ENCODE measurements at regions not wholly inside any gene's neighbourhood (a gene's known extent, or its start where the extent isn't known, plus 50 kb on each side); places are given as distances from the start of the nearest gene placed in this dataset.

GRCh38 chr5:8366266-8366665 lies 497.3 kb downstream of the MTRR start (continued):
- TF ChIP-seq ZBTB33 (IDR thresholded peaks at IDR 0.05; ENCODE audit: extremely low read depth, insufficient replicate concordance, low read length) (no peak), TCF7L2 (IDR thresholded peaks at IDR 0.05; ENCODE audit: borderline replicate concordance, extremely low read depth, insufficient read depth, insufficient read length) (no peak), CEBPB (IDR thresholded peaks at IDR 0.05; ENCODE audit: low read depth) (no peak), POLR2AphosphoS5 (IDR thresholded peaks at IDR 0.05; ENCODE audit: low read depth, low read length) (no peak)
- TF ChIP-seq, protein P1, sequence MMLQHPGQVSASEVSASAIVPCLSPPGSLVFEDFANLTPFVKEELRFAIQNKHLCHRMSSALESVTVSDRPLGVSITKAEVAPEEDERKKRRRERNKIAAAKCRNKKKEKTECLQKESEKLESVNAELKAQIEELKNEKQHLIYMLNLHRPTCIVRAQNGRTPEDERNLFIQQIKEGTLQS (IDR thresholded peaks at IDR 0.05): no peak

DNA sequence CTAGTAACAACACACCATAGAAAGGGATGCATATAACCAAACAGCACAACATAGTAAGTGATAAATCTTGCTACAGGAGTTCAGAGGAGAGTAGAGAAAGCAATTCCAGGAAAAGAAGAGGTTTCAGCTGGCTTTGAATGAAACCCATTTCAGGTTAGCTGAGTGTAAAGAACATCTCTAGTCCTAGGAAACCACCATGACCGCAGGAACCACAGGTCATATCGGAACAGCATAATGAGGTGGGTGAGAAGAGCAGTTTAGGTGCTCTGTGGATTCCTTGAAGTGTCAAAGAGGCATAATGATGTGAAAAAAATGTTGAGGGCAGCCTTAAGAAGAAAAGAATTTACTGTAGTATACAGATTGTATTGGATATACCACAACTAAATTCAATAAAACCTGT lies 507.5 kb downstream of the MTRR start:
- TF ChIP-seq ZFX (IDR thresholded peaks at IDR 0.05) (no peak), SRF (IDR thresholded peaks at IDR 0.05; ENCODE audit: low read depth) (no peak), ZNF274 (IDR thresholded peaks at IDR 0.05; ENCODE audit: low read depth, low read length) (no peak), POLR2AphosphoS5 (IDR thresholded peaks at IDR 0.05; ENCODE audit: low read depth, low read length) (no peak), ELF1 (IDR thresholded peaks at IDR 0.05; ENCODE audit: borderline replicate concordance, low read depth) (no peak)
- TF ChIP-seq, protein P1 (IDR thresholded peaks at IDR 0.05): no peak
- TF ChIP-seq, protein P2, sequence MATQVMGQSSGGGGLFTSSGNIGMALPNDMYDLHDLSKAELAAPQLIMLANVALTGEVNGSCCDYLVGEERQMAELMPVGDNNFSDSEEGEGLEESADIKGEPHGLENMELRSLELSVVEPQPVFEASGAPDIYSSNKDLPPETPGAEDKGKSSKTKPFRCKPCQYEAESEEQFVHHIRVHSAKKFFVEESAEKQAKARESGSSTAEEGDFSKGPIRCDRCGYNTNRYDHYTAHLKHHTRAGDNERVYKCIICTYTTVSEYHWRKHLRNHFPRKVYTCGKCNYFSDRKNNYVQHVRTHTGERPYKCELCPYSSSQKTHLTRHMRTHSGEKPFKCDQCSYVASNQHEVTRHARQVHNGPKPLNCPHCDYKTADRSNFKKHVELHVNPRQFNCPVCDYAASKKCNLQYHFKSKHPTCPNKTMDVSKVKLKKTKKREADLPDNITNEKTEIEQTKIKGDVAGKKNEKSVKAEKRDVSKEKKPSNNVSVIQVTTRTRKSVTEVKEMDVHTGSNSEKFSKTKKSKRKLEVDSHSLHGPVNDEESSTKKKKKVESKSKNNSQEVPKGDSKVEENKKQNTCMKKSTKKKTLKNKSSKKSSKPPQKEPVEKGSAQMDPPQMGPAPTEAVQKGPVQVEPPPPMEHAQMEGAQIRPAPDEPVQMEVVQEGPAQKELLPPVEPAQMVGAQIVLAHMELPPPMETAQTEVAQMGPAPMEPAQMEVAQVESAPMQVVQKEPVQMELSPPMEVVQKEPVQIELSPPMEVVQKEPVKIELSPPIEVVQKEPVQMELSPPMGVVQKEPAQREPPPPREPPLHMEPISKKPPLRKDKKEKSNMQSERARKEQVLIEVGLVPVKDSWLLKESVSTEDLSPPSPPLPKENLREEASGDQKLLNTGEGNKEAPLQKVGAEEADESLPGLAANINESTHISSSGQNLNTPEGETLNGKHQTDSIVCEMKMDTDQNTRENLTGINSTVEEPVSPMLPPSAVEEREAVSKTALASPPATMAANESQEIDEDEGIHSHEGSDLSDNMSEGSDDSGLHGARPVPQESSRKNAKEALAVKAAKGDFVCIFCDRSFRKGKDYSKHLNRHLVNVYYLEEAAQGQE (IDR thresholded peaks at IDR 0.05; ENCODE audit: low read depth): no peak
- RAD21 ChIA-PET (ENCODE audit: low non-redundant PET in 1 of 2, low total read pairs in 2 of 2, uncharacterized antibody in 2 of 2, unreplicated experiment in 2 of 2): no interaction called here
- BruUV-seq (replicated peaks): no TSS peak
- ATAC-seq (no peak), DNase-seq (ENCODE audit: low read depth, low spot score) (no peak)
- Histone ChIP-seq H3K4me3 (replicated peaks in 1 of 2; ENCODE audit: low read depth in 1 of 2, low read length in 2 of 2) (no peak overlapping the region), H3K9ac (ENCODE audit: low read length) (no peak overlapping the region), H3K27me3 (ENCODE audit: insufficient read depth, low read length) (no peaks in the 10 kb centered on the region), H3K9me3 (ENCODE audit: control insufficient read depth in 1 of 2, insufficient read depth in 1 of 2, low read depth in 1 of 2, low read length in 2 of 2) (peaks cover 13 to 24% of the 10 kb centered on the region in 2 experiments; a peak in 2 of 4 replicates), H3K4me2 (ENCODE audit: low read length) (no peak overlapping the region), H3K4me1 (ENCODE audit: control insufficient read depth in 1 of 2, insufficient read depth in 2 of 2, low read length in 2 of 2) (no peaks in the 10 kb centered on the region), H3K79me2 (ENCODE audit: insufficient read depth, low read length) (no peaks in the 10 kb centered on the region), H3K36me3 (ENCODE audit: control insufficient read depth in 1 of 2, insufficient read depth in 2 of 2, low read length in 2 of 2) (no peaks in the 10 kb centered on the region), H3K27ac (ENCODE audit: low read depth, low read length) (no peak overlapping the region), H3K9me2 (ENCODE audit: insufficient read depth) (no peaks in the 10 kb centered on the region), H2AFZ (ENCODE audit: low read depth, low read length, poor library complexity, severe bottlenecking) (no peak overlapping the region), H4K20me1 (ENCODE audit: insufficient read depth) (no peaks in the 10 kb centered on the region)
- CTCF ChIA-PET: no interaction called here
- intact Hi-C loops (cut with micrococcal nuclease): no loop called here
- POLR2A ChIA-PET: no interaction called here
